GM10248 (cell line): ENCODE measurements at regions not wholly inside any gene's neighbourhood (a gene's known extent, or its start where the extent isn't known, plus 50 kb on each side); places are given as distances from the start of the nearest gene placed in this dataset.
"Not testable (repeated sequence)": the region's sequence is repeated elsewhere in the genome, so short reads cannot be mapped to it uniquely, and the experiment has no call there.

Source experiments
- CTCF ChIA-PET: fragments of 300-600 bp; sonication (Branson Sonifier 250); formaldehyde crosslinking; extraction: SDS; loops from one replicate; lab custom pipeline; 2021; ENCODE audit warnings: antibody characterized with exemption; lab: Yijun Ruan, JAX
- POLR2A ChIA-PET: fragments of 350-650 bp; sonication (Branson Sonifier 250); formaldehyde crosslinking; extraction: SDS; loops from one replicate; lab custom pipeline; 2020; ENCODE audit warnings: antibody characterized with exemption; lab: Yijun Ruan, JAX
- DNase-seq: peaks from one replicate; pipeline ENCODE4 v3.0.0; 2012; ENCODE audit errors: extremely low spot score
- CTCF ChIP-seq: IDR thresholded peaks from 2 replicates; pipeline ENCODE4 v1.5.1; 2012; ENCODE audit warnings: mild to moderate bottlenecking, low read depth; ENCODE audit errors: extremely low read depth, missing control alignments, control extremely low read depth

GRCh38 chr4:181105487-181105886, 1137.7 kb upstream of the TENM3 start:
- ChIA-PET POLR2A (no interaction called here), CTCF (no interaction called here)
- no peak for TF ChIP-seq CTCF
- no peak for DNase-seq

DNA sequence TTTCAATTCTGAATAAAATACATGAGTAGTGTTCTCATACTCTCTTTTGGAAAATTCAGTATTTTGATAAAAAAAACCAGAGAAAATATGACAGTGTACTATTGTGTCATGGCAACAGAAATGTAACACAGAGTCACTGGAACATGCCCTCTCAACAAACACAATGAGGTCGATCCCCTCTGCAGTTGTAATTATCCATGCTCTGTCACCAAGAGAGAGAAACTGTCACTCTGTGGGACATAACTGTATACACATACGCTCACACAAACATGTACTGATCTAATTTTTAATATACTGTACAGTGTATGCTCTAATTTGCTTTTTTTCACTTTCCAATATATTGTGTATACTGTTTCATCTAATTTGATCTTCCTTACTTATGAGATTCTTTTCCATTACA, 1136.8 kb upstream of the TENM3 start:
- POLR2A ChIA-PET, result no interaction called here
- TF ChIP-seq CTCF, result no peak
- CTCF ChIA-PET, result no interaction called here

DNA sequence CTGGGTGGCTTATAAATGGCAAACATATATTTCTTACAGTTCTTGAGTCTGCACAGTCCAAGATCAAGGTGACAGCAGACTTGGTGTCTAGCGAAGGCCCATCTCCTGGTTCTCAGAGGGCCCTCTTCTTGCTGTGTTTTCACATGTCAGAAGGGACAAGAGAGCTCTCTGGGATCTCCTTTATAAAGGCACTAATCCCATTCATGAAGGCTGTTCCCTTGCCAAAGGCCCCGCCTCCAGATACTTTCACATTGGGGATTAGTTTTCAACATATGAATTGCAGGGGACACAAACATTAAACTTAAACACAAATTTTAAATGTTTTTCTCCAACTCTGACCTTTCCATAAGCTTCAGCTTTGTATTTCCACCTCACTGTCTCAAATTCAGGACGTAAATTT, 1135.0 kb upstream of the TENM3 start:
- TF ChIP-seq CTCF, result no peak
- ChIA-PET POLR2A (no interaction called here), CTCF (no interaction called here)
- no peak for DNase-seq

More for the DNA sequence above, 1136.8 kb upstream of the TENM3 start:
- DNase-seq, result no peak

- ChIA-PET CTCF (no interaction called here), POLR2A (no interaction called here)
- DNase-seq, result no peak
- TF ChIP-seq CTCF, result no peak
These were observed 1124.0 kb upstream of the TENM3 start for GRCh38 chr4:181119186-181119585.

GRCh38 chr4:181121733-181122132, 1121.5 kb upstream of the TENM3 start:
- no peak for DNase-seq
- ChIA-PET POLR2A (no interaction called here), CTCF (interaction anchor here (0.8 kb wide), 1 partner anchor 22 kb away, joined by 3 read pairs; no protein-coding TSS in a partner anchor)
- TF ChIP-seq CTCF, result no peak

GRCh38 chr4:181127171-181127570, 1116.0 kb upstream of the TENM3 start:
- no peak for TF ChIP-seq CTCF
- CTCF ChIA-PET, result interaction anchor here (0.7 to 1.2 kb wide), 3 partner anchors 9 to 17 kb away, joined by 3 read pairs; no protein-coding TSS in a partner anchor
- no peak for DNase-seq
- POLR2A ChIA-PET, result no interaction called here

DNA sequence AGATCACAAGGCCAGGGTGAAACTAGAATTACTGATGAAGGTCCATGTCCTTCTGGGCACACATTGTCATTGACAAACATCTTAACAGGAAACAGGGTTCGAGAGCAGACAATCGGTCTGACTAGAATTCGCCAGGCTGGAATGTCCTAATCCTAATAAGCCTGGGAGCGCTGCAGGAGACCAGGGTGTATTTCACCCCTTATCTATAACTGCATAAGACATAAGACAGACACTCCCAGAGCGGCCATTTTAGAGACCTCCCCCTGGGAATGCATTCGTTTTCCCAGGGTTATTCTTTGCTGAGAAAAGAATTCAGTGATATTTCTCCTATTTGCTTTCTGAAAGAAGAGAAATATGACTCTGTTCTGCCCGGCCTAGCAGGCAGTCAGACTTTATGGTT, 1112.9 kb upstream of the TENM3 start:
- CTCF ChIA-PET, POLR2A ChIA-PET: not testable (repeated sequence)

More for the DNA sequence above, 1112.9 kb upstream of the TENM3 start:
- DNase-seq, result not testable (repeated sequence)
